Neural cell (in vitro differentiated cells): ENCODE measurements at regions not wholly inside any gene's neighbourhood (a gene's known extent, or its start where the extent isn't known, plus 50 kb on each side); places are given as distances from the start of the nearest gene placed in this dataset.

Experiments
- EP300 ChIP-seq: fragments of 450-650 bp; conservative IDR thresholded peaks from 2 replicates; pipeline ENCODE4 v1.6.1; 2014; ENCODE audit warnings: antibody characterized with exemption, mild to moderate bottlenecking, moderate library complexity; ENCODE audit not compliant: poor library complexity, severe bottlenecking
- EZH2 ChIP-seq: fragments of 200-600, 300-800 bp; shearing (Covaris generic), sonication (generic); IDR thresholded peaks from 2 replicates; pipeline ENCODE4 v1.6.1; 2014; ENCODE audit warnings: antibody characterized with exemption, low read length, borderline replicate concordance, mild to moderate bottlenecking; ENCODE audit not compliant: insufficient read depth, poor library complexity, severe bottlenecking
- MXI1 ChIP-seq: fragments of 450-650 bp; conservative IDR thresholded peaks from 2 replicates; pipeline ENCODE4 v1.6.1; 2014; ENCODE audit warnings: antibody characterized with exemption, mild to moderate bottlenecking; ENCODE audit not compliant: poor library complexity, severe bottlenecking
- RAD21 ChIP-seq: fragments of 450-650 bp; conservative IDR thresholded peaks from 2 replicates; pipeline ENCODE4 v1.6.1; 2014; ENCODE audit warnings: antibody characterized with exemption, mild to moderate bottlenecking, moderate library complexity
- TAF1 ChIP-seq: IDR thresholded peaks from 2 replicates; pipeline ENCODE4 v1.6.1; 2012; ENCODE audit warnings: low read depth
- TF ChIP-seq, protein P1 (sequence below): fragments of 450-650 bp; IDR thresholded peaks from 2 replicates; pipeline ENCODE4 v1.5.1; 2014; ENCODE audit warnings: antibody characterized with exemption, mild to moderate bottlenecking, moderate library complexity; ENCODE audit not compliant: poor library complexity, severe bottlenecking
- TF ChIP-seq, protein P2 (sequence below): IDR thresholded peaks from 2 replicates; pipeline ENCODE4 v1.6.1; 2012; ENCODE audit warnings: borderline replicate concordance

DNA sequence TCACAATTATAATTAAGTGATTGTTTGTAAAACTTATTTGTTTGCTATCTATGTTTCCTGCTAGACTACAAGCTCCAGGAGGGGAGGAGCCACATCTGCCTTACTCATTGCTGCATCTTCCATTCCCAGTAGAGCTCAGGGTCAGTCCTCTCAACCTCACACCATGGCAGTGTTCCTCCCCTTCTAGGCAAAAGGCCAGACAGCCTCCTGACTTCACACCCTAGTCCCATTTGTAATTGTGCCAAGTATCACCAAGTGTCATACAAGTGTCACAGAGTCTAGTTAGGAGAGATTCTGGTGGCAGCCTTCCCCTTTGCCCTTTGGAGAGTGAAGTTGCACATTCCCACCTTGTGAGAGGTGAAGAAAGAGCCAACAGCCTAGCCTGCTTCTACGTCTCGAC lies 490.4 kb downstream of the INSC start:
- TF ChIP-seq, protein P1, sequence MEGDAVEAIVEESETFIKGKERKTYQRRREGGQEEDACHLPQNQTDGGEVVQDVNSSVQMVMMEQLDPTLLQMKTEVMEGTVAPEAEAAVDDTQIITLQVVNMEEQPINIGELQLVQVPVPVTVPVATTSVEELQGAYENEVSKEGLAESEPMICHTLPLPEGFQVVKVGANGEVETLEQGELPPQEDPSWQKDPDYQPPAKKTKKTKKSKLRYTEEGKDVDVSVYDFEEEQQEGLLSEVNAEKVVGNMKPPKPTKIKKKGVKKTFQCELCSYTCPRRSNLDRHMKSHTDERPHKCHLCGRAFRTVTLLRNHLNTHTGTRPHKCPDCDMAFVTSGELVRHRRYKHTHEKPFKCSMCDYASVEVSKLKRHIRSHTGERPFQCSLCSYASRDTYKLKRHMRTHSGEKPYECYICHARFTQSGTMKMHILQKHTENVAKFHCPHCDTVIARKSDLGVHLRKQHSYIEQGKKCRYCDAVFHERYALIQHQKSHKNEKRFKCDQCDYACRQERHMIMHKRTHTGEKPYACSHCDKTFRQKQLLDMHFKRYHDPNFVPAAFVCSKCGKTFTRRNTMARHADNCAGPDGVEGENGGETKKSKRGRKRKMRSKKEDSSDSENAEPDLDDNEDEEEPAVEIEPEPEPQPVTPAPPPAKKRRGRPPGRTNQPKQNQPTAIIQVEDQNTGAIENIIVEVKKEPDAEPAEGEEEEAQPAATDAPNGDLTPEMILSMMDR, result no peak
- TF ChIP-seq, protein P2, sequence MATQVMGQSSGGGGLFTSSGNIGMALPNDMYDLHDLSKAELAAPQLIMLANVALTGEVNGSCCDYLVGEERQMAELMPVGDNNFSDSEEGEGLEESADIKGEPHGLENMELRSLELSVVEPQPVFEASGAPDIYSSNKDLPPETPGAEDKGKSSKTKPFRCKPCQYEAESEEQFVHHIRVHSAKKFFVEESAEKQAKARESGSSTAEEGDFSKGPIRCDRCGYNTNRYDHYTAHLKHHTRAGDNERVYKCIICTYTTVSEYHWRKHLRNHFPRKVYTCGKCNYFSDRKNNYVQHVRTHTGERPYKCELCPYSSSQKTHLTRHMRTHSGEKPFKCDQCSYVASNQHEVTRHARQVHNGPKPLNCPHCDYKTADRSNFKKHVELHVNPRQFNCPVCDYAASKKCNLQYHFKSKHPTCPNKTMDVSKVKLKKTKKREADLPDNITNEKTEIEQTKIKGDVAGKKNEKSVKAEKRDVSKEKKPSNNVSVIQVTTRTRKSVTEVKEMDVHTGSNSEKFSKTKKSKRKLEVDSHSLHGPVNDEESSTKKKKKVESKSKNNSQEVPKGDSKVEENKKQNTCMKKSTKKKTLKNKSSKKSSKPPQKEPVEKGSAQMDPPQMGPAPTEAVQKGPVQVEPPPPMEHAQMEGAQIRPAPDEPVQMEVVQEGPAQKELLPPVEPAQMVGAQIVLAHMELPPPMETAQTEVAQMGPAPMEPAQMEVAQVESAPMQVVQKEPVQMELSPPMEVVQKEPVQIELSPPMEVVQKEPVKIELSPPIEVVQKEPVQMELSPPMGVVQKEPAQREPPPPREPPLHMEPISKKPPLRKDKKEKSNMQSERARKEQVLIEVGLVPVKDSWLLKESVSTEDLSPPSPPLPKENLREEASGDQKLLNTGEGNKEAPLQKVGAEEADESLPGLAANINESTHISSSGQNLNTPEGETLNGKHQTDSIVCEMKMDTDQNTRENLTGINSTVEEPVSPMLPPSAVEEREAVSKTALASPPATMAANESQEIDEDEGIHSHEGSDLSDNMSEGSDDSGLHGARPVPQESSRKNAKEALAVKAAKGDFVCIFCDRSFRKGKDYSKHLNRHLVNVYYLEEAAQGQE, result no peak
- no peak for TF ChIP-seq RAD21
- TF ChIP-seq EZH2, result no peak
- TF ChIP-seq EP300, result no peak
- no peak for TF ChIP-seq MXI1
- no peak for TF ChIP-seq TAF1
